Caco-2 (cell line): ENCODE measurements at regions not wholly inside any gene's neighbourhood (a gene's known extent, or its start where the extent isn't known, plus 50 kb on each side); places are given as distances from the start of the nearest gene placed in this dataset.

Source experiments
- BruUV-seq: library from RNA; stranded (reverse); fragments of 400-500 nt; replicated peaks from 2 replicates; lab custom pipeline; 2021; lab: Mats Ljungman, UMichigan
- CTCF ChIA-PET: fragments of 300-600 bp; sonication (Branson Sonifier 250); formaldehyde crosslinking; loops from one replicate; lab custom pipeline; 2022; ENCODE audit warnings: antibody characterized with exemption; lab: Charles Lee
- POLR2A ChIA-PET: fragments of 300-600 bp; sonication (Branson Sonifier 250); formaldehyde crosslinking; loops from one replicate; lab custom pipeline; 2022; ENCODE audit warnings: antibody characterized with exemption; lab: Charles Lee
- DNase-seq, 2 experiments: peaks; one replicate each; pipeline versions ENCODE4 v3.0.0 to v3.0.0-alpha.2; 2020 to 2022
- H3K27me3 ChIP-seq: replicated peaks from 2 replicates; pipeline ENCODE4 v1.6.0; 2011; ENCODE audit warnings: low read length; ENCODE audit not compliant: control insufficient read depth, insufficient read depth
- H3K36me3 ChIP-seq: 2 replicates; pipeline ENCODE4 v1.5.1; 2011; ENCODE audit warnings: low read length; ENCODE audit not compliant: control insufficient read depth, insufficient read depth
- H3K4me1 ChIP-seq: fragments of 250-450 bp; sonication (Bioruptor Pico); 2 replicates; pipeline ENCODE4 v1.5.1; 2020; ENCODE audit warnings: mild to moderate bottlenecking
- H3K4me3 ChIP-seq: 2 replicates; pipeline ENCODE4 v1.5.1; 2011; ENCODE audit warnings: low read depth, mild to moderate bottlenecking, control low read depth, low read length
- H3K9me3 ChIP-seq: fragments of 250-450 bp; sonication (Bioruptor Pico); 2 replicates; pipeline ENCODE4 v1.5.1; 2020; ENCODE audit warnings: mild to moderate bottlenecking, moderate library complexity
- H3K27ac Mint-ChIP-seq: one replicate; pipeline ENCODE4 v1.8.0; 2022; ENCODE audit warnings: mixed read lengths; ENCODE audit not compliant: unreplicated experiment
- H3K27me3 Mint-ChIP-seq: one replicate; pipeline ENCODE4 v1.8.0; 2022; ENCODE audit warnings: mixed read lengths; ENCODE audit not compliant: insufficient read depth, unreplicated experiment
- H3K36me3 Mint-ChIP-seq: one replicate; pipeline ENCODE4 v1.8.0; 2022; ENCODE audit warnings: mild to moderate bottlenecking, mixed read lengths; ENCODE audit not compliant: insufficient read depth, unreplicated experiment
- H3K4me1 Mint-ChIP-seq: one replicate; pipeline ENCODE4 v1.8.0; 2022; ENCODE audit warnings: low read depth, mixed read lengths; ENCODE audit not compliant: unreplicated experiment
- H3K4me3 Mint-ChIP-seq: one replicate; pipeline ENCODE4 v1.8.0; 2022; ENCODE audit warnings: mild to moderate bottlenecking, moderate library complexity, mixed read lengths; ENCODE audit not compliant: unreplicated experiment
- H3K9me3 Mint-ChIP-seq: one replicate; pipeline ENCODE4 v1.8.0; 2022; ENCODE audit warnings: mixed read lengths; ENCODE audit not compliant: unreplicated experiment
- intact Hi-C: fragments of 100-400 bp; cut with micrococcal nuclease; formaldehyde crosslinking; loops from one replicate; pipeline ENCODE4 v1.10.0; 2022; ENCODE audit not compliant: unreplicated experiment
- TF ChIP-seq, protein P1 (sequence below), 2 experiments: fragments of 200-600 bp in 1 of 2; IDR thresholded peaks; 1 replicate in 1 of 2; 2 replicates in 1 of 2; pipeline versions ENCODE4 v1.5.1 to v1.8.0; 2011 to 2022; ENCODE audit warnings: antibody characterized with exemption in 1 of 2, control low read depth in 1 of 2, inconsistent platforms in 1 of 2, low read depth in 1 of 2, low read length in 1 of 2, mild to moderate bottlenecking in 1 of 2, moderate library complexity in 1 of 2; ENCODE audit not compliant: insufficient read depth in 1 of 2, severe bottlenecking in 1 of 2, unreplicated experiment in 1 of 2

- ChIA-PET CTCF (no interaction called here), POLR2A (no interaction called here)
- H3K4me1 ChIP-seq = peaks cover 16% of the 10 kb centered on the region
- no peak for DNase-seq
- no TSS peak for BruUV-seq
- H3K9me3 ChIP-seq = no peaks in the 10 kb centered on the region
- intact Hi-C loops = no loop called here
- Mint-ChIP-seq H3K9me3 (peaks cover 46% of the 10 kb centered on the region), H3K27me3 (no peaks in the 10 kb centered on the region), H3K27ac (no peak overlapping the region), H3K4me1 (peaks cover 19% of the 10 kb centered on the region), H3K36me3 (no peaks in the 10 kb centered on the region), H3K4me3 (no peak overlapping the region)
- no peaks in the 10 kb centered on the region for H3K27me3 ChIP-seq
- TF ChIP-seq, protein P1, sequence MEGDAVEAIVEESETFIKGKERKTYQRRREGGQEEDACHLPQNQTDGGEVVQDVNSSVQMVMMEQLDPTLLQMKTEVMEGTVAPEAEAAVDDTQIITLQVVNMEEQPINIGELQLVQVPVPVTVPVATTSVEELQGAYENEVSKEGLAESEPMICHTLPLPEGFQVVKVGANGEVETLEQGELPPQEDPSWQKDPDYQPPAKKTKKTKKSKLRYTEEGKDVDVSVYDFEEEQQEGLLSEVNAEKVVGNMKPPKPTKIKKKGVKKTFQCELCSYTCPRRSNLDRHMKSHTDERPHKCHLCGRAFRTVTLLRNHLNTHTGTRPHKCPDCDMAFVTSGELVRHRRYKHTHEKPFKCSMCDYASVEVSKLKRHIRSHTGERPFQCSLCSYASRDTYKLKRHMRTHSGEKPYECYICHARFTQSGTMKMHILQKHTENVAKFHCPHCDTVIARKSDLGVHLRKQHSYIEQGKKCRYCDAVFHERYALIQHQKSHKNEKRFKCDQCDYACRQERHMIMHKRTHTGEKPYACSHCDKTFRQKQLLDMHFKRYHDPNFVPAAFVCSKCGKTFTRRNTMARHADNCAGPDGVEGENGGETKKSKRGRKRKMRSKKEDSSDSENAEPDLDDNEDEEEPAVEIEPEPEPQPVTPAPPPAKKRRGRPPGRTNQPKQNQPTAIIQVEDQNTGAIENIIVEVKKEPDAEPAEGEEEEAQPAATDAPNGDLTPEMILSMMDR (IDR thresholded peaks at IDR 0.05; ENCODE audit: insufficient read depth in 1 of 2, low read depth in 1 of 2, low read length in 1 of 2, severe bottlenecking in 1 of 2, unreplicated experiment in 1 of 2) = no peak
- H3K36me3 ChIP-seq = no peaks in the 10 kb centered on the region
- no peak overlapping the region for H3K4me3 ChIP-seq
These were observed 121.5 kb upstream of the NEDD9 start for GRCh38 chr6:11353921-11354389.

DNA sequence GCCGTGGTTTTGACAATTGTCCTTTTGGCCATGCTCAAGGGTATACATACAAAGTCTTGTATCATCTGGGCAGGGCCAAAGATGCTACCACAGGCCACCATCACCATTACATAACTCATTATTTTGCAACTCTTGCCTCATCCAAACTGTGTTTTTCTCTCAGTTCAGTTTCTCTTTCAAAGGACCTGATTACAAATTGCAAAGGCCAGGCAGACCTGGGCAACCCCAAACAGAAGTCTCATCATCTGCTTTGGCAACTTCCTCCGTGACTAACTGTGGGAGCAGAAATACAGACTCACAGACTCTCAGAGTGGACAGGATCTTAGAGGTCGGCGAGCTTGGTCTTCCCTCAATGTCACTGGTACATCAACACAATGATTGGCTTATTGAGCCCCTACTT, 117.8 kb upstream of the NEDD9 start:
- intact Hi-C loops = no loop called here
- no peaks in the 10 kb centered on the region for H3K9me3 ChIP-seq
- H3K4me3 ChIP-seq = no peak overlapping the region
- no peak overlapping the region for H3K27ac Mint-ChIP-seq
- no TSS peak for BruUV-seq
- H3K4me3 Mint-ChIP-seq = no peak overlapping the region
- ChIA-PET CTCF (no interaction called here), POLR2A (no interaction called here)
- no peaks in the 10 kb centered on the region for H3K36me3 Mint-ChIP-seq
- H3K9me3 Mint-ChIP-seq = peaks cover 42% of the 10 kb centered on the region
- DNase-seq = no peak
- peaks cover 12% of the 10 kb centered on the region for H3K4me1 Mint-ChIP-seq
- H3K27me3 ChIP-seq = no peaks in the 10 kb centered on the region
- H3K27me3 Mint-ChIP-seq = no peaks in the 10 kb centered on the region
- no peaks in the 10 kb centered on the region for H3K36me3 ChIP-seq
- H3K4me1 ChIP-seq = peaks cover 12% of the 10 kb centered on the region
- TF ChIP-seq, protein P1 (IDR thresholded peaks at IDR 0.05; ENCODE audit: insufficient read depth in 1 of 2, low read depth in 1 of 2, low read length in 1 of 2, severe bottlenecking in 1 of 2, unreplicated experiment in 1 of 2) = no peak

- ChIA-PET CTCF (no interaction called here), POLR2A (no interaction called here)
- BruUV-seq = no TSS peak
- H3K27me3 ChIP-seq = no peaks in the 10 kb centered on the region
- Mint-ChIP-seq H3K27ac (no peak overlapping the region), H3K36me3 (no peaks in the 10 kb centered on the region), H3K9me3 (peaks cover 42% of the 10 kb centered on the region), H3K4me3 (no peak overlapping the region), H3K4me1 (peaks cover 16% of the 10 kb centered on the region), H3K27me3 (no peaks in the 10 kb centered on the region)
- no peak for DNase-seq
- no peak overlapping the region for H3K4me3 ChIP-seq
- H3K9me3 ChIP-seq = no peaks in the 10 kb centered on the region
- TF ChIP-seq, protein P1 (IDR thresholded peaks at IDR 0.05; ENCODE audit: insufficient read depth in 1 of 2, low read depth in 1 of 2, low read length in 1 of 2, severe bottlenecking in 1 of 2, unreplicated experiment in 1 of 2) = no peak
- no peaks in the 10 kb centered on the region for H3K36me3 ChIP-seq
- H3K4me1 ChIP-seq = peaks cover 17% of the 10 kb centered on the region
- intact Hi-C loops = no loop called here
These were observed 117.4 kb upstream of the NEDD9 start for GRCh38 chr6:11349880-11350279.
